Stimulated activated CD4-positive, alpha-beta T cell treated with anti-CD3 and anti-CD28 coated beads, TNF-alpha, amount 100 ng/mL, for 48 hours (primary cell): ENCODE measurements at regions not wholly inside any gene's neighbourhood (a gene's known extent, or its start where the extent isn't known, plus 50 kb on each side); places are given as distances from the start of the nearest gene placed in this dataset.
"Not testable (repeated sequence)": the region's sequence is repeated elsewhere in the genome, so short reads cannot be mapped to it uniquely, and the experiment has no call there.

Source experiments
- DNase-seq, 3 donors: peaks; one replicate each; pipeline ENCODE4 v3.0.0-alpha.2; 2020; ENCODE audit warnings: low read depth in 3 of 3

DNA sequence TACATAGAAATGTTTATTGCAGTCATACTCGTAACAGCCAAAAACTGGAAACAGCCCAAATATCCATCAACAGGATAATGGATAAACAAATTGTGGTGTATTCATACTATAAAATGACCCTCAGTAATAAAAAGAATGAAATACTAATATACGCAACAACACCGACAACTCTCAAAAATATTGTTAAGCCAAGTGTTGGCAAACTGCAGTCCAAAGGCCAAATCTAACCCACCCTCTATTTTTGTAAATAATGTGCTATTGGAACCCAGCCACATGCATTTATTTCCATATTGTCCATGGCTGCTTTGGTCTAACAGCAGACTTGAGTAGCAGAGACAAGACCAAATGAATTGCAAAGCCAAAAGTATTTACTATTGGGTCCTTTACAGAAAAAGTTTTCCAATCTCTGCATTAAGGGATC lies 151.0 kb downstream of the MREG start:
- no peak for DNase-seq

GRCh38 chr2:215861607-215862350 lies 151.6 kb downstream of the MREG start:
- no peak for DNase-seq

DNA sequence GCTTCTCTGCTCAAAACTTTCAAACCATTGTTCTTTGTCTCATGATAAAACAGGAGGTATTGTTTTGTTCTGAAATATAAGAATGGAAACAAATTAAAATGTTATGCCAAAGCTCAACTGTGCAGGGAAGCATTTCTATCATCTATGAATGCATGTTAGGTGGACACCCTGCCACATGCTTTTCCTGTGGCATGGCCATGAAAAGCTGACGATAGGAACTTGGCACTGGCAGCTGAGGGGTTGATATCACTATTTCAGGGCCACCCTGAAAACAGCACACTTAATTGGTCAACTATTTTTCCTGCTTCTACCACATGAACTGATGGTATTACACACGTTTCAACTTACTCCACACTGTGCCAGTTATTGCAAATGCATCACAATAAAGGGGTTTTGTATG lies 157.3 kb downstream of the MREG start:
- DNase-seq: no peak

DNA sequence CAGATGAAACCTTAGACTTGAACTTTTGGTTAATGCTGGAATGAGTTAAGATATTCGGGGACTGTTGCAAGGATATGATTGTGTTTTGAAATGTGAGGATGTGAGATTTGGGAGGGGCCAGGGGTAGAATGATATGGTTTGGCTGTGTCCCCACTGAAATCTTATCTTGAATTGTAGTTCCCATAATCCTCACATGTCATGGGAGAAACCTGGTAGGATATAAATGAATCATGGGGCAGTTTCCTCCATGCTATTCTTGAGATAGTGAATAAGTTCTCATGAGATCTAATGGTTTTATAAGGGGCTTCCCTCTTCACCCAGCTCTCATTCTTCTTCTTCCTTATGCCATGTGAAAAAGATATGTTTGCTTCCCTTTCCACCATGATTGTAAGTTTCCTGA lies 158.0 kb downstream of the MREG start:
- not testable (repeated sequence) for DNase-seq

GRCh38 chr2:215854008-215854407 lies 159.3 kb downstream of the MREG start:
- DNase-seq: no peak

DNA sequence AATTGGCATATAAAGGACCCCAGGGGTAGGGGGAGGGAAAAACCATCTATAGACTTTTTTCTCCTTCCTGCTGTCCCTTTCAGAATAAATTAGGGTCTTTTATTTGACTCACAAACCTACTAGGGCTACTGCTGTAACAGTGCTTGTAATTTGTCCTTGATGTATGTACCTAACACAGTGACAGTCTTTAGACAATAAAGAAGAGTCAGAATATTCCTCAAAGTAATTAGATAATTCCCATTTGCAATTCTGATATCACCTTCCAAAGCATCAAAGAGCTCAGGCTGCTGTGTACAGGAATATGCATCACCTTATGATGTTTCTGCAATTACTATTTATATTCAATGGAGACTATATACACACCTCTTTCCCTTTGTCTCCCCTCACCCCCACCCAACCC lies 161.7 kb downstream of the MREG start:
- no peak for DNase-seq

- no peak for DNase-seq
These were observed 162.3 kb downstream of the MREG start for GRCh38 chr2:215851082-215851481.

DNA sequence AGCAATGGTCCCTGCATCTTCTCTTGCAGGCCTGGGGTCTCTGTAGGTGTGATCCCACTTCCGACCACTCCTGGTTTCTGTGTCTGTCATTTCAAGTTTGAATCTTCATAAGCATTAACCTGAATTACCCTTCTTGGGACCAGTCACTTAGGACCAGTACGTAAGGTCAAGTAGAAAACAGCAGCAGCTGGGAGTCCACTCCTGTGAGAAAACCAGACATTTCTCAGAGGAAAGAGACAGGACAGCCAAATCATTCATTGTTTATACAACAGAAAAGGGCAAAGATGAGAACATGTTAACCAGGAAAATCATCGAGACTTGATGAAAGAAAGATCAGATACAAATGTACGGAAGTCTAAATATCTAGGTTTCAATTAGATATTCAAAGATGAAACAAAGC lies 163.0 kb downstream of the MREG start:
- no peak for DNase-seq

GRCh38 chr2:215849771-215850170 lies 163.6 kb downstream of the MREG start:
- DNase-seq: no peak

GRCh38 chr2:215848698-215849097 lies 164.7 kb downstream of the MREG start:
- DNase-seq: no peak

DNA sequence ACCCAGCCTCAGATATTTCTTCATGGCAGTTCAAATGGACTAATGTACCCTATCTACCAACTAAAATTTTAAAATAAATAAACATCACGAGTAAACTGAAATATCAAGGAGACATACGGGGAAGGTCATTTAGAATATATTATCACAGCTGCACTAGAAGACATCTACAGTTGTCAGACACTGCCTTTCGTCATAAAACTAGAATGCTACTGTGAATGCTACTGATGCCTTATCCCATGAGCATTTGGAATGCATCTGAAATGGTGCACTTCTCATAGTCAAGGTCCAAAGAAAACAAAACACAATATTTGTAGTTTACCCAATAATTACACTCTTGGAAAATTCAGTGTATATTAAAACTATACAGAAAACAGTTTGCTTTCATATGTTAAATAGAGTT lies 165.2 kb downstream of the MREG start:
- DNase-seq: no peak

GRCh38 chr2:215847718-215848117 lies 165.6 kb downstream of the MREG start:
- DNase-seq: no peak

- no peak for DNase-seq
These were observed 166.3 kb downstream of the MREG start for GRCh38 chr2:215847056-215847455.

DNA sequence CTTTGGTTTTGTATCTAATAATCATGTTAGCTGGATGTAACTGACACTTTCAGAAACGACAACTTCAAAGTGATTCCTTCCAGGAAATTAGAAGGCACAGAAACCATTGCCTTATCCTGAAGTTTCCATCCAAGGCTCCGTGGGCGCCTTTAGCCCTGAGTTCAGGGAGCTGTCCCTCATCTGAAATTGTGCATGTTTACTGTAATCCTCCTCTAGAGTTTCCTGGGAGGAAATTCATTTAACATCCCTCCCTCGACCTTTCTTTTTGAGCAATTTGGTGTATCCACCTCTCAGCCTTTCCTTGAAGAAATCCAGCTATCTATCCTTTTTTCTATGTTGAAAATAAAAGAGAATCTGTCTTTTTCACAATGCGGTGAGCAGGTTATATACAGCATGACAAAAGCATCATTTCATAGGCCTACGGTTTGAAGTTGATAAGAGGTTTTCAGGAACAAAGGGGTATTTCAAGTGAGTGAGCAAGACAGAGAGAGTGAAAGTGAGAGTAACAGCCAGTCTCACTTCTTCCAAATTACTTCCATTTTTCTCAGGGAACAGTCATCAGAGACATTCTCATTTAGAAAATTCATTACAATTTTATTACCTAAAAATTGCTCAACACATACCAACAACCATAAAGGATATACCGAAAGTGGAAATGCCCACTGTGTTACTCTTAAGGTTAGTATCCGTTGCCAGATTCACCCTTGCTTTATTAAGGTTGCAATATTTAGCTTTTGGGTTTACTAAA lies 167.3 kb downstream of the MREG start:
- DNase-seq: no peak

- peak in 1 of 3 donors; percentile 22 for DNase-seq
These were observed 169.8 kb downstream of the MREG start for GRCh38 chr2:215843579-215843978.

DNA sequence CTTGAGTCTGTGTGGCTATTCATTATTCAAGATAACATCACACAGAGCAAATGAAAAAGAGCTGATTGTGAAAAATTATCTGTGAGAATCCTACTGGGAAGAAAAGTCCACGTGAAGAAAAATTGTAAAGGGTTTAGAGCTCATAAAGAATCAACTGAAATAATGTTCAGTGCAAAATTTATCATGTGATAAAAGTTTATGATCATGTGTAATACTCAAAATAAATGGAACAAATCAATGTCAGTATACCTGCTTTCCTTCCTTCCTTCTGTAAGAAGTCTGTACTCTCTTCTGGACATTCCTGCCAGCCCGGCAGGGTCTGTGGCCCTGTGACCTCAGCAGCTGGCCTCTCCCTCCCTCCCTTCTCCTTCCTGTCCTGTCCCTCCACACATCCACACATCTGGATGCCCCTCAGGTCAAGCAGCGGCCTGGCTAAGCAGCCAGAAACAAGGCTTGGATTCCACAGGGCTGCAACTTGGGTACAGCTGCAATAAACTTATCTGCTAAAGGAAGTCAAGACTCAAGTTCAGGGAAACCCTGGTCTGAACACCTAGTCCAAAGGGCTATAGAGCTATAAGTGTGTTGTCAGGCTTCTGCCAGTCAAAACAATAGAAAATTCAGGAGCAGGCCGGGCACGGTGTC lies 172.1 kb downstream of the MREG start:
- no peak for DNase-seq

DNA sequence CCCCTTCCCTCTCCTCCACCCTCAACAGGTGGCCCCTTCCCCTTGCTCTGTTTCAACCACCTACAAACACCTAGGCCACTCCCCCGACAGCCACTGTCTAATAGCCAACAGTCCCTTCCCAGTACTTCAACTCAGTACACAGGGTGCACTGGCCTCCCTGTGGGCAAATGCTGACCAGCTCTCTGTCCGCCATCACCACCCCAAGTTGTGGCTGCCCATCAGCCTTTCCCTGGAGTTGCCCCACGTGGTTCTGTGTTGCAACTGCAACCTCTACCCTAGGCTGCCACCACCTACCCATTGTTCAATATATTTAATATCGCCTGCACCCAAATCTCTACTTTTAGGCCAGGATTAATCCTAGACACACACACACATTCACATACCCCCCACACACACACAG lies 173.5 kb downstream of the MREG start:
- no peak for DNase-seq

GRCh38 chr2:215839309-215839708 lies 174.0 kb downstream of the MREG start:
- DNase-seq: no peak

GRCh38 chr2:215836881-215837280 lies 176.5 kb downstream of the MREG start:
- no peak for DNase-seq

- no peak for DNase-seq
These were observed 177.7 kb downstream of the MREG start for GRCh38 chr2:215835657-215836056.

DNA sequence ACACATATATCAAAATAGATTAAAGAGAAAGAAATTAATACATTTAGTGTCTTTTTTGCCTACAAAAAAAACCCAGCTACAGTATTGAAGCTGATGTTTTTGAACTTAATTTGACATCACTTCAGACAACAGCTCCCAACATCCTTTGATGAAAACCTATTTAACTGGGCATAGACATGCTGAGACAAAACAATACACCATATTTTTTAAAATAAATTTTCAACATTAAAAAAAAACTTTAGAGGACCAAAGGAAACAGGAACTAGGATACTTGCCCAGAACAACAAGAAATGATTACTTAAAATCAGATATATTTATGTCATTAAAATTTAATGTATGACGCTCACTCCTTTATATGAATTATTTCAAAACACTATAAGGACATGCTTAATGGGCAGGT lies 178.1 kb downstream of the MREG start:
- no peak for DNase-seq

DNA sequence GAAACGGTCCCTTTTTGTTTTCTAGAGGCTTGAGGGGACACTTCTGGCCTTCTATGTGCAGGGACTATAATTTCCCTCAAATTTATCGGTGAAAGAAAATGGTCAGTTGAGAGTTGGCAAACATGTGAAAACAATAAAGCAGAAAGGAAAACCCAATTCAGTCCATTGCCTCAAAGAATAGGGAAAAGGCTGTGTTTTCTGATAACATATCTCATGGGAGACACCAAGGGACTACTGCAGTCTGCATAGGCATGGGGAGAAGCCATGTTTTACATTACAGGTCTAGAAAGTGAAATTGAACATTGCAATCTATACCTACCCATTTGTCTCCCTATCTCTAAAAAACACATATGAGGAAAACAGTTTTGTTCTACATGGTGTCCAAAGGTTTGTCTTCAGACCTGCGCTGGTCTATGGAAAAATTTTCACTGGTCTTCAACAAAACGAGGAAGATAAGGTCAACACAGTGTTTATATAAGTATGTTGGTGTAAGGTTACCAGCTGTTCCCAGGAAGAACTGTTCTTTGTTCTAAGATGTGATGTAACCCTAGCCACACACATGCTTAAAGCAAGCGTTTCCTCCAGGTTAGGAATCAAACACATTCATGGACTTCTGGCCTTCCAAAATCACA lies 179.7 kb downstream of the MREG start:
- DNase-seq: no peak
